HG02981 (cell line): ENCODE measurements at regions not wholly inside any gene's neighbourhood (a gene's known extent, or its start where the extent isn't known, plus 50 kb on each side); places are given as distances from the start of the nearest gene placed in this dataset.
A peak's percentile ranks its signal among the peaks of the same experiment; 100 is the strongest.

Experiments
- ATAC-seq: cut with Tn5 transposase; IDR thresholded peaks from one replicate; pipeline ENCODE4 v1.9.1; 2021; ENCODE audit warnings: mild to moderate bottlenecking, moderate library complexity; ENCODE audit not compliant: unreplicated experiment

DNA sequence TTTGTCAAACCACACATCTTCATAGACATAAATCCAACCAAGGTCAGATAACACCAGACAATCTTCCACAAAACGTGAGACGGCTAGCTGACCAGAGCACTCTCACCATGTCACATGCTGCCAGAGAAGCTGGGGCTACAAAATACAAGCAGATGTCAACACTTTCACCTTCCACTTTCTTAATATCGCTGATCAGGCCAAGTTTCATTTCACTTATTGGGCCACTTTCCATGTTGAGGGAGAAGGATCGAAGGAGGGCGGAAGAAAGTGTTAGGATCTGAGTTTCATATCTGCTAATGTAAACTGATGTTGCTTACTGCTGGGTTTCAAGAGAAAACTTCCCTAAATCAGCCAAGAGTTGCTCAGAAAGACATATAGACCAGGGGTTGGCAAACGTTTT is 177.0 kb upstream of the PRDM1 start:
- ATAC-seq: no peak

DNA sequence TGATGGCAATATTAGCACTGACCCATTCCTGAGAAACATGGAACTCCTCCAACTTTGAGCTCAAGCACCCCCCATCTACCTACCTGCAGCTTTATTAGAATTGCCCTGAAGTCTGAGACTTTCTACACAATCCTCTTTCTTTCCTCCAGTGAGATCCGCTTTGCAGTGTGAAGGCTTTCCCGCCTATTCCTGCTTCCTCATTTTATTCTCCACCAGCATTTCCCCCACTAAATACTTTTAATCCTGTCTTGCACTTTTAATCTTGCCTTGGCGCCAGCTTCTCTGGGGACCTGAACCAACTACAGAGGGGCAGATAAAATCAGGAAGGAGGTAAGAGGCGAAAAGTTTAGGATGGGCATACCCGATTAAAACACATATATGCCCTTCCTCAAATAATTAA is 178.1 kb upstream of the PRDM1 start:
- no peak for ATAC-seq

- no peak for ATAC-seq
Measured at GRCh38 chr6:105907301-105907700, 178.8 kb upstream of the PRDM1 start.

DNA sequence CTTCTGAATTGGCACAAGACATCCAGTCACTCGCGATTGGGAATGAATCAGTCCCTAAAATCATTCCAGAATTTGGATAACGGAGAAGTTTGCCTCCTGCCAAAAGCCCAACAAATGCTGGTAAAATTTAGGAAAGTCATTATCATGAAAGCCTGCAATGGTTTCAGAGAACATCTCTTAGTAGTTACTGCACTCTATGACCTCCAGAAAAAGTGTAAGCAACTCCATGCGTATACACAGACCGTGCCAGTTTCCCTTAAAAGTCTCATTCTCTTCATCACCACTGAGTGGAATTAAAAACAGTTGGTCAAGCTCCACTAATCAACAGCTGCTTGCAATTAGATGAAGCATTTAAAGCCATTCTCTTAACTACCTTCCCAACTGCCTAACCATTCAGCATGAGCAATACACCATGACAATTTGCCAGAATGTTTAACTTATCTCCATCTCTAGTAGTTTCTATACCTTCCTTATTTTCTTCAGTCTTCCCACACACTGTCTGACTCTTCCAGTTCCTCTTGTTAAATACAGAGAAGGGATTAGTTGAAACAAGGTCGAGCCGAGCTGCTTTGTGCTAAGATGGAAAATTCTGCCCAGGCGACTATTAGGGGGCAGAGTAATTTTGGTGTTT is 183.6 kb upstream of the PRDM1 start:
- ATAC-seq: no peak

DNA sequence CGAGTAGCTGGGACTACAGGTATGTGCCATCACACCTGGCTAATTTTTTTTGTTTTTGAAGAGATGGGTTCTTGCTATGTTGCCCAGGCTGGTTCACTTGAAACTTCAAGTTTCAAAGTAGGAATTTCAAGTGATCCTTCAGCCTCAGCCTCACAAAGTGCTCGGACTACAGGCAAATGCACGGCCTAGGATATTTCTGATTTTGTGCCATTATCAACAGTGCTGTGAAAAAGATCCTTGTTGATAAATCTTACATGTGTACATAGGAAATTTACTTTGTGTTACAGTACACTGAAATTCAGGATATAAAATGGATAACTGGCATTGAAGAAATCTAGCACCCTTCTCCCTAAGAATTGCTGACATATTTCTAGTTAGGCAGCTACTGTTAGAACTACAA is 184.6 kb upstream of the PRDM1 start:
- ATAC-seq: no peak

DNA sequence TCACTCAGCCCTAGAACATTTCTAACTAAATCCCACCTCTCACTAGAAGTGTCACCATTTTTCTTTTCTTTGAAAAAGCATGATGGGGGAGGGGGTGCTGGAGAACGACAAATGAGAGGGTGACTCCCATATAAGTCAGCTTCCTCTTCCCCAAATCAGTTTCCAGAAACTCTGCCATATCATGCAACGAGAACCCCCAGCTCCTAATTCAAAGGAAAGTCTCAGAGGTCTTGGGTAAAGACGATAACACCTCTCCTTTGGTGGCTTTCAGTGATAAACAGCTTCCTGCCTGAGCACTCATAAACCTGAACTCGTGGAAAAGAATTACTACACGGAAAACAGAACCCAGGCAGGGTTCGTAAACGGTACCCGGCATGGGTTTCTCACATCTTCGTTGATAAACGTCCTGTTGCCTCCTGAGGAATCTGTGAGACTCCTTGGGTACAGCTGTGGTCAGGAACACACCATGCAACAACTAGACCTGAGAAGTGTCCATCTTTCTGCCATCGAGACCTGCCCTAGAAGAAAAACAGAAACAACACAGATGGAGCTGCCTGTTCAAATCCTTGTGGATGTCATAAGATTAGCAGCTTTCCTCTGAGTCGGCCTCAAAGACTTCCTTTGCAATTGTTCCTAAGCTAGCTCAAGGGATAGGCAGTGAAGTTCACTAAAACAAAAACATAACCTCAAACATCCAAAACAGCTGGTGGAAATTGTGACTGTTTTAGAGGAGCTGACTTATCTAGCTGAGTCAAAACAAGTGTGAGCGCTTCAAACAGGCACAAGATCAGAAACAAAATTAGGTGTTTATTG is 185.8 kb upstream of the PRDM1 start:
- ATAC-seq: no peak

DNA sequence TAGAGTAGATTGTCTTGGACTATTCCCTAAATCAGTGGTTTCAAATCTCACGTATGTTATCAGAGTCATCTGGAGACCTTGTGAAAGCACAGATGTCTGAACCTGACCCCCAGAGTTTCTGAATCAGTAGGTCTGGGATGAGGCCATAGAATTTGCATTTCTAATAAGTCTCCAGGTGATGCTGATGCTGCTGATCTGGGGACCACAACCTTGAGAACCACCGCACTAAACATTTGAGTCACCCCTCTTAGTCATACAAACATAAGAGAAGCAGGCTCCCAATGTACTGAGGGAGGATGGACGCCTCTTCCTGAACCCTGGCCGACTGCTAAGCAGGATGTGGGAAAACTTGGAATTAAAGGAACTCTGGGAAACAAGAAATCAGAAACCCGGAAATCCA is 187.8 kb upstream of the PRDM1 start:
- ATAC-seq: peak; percentile 76

- ATAC-seq: no peak
Measured at GRCh38 chr6:105897131-105897530, 189.0 kb upstream of the PRDM1 start.

GRCh38 chr6:105896821-105897095 is 189.4 kb upstream of the PRDM1 start:
- no peak for ATAC-seq

GRCh38 chr6:105896052-105896820 is 189.9 kb upstream of the PRDM1 start:
- peak; percentile 23 for ATAC-seq

GRCh38 chr6:105894556-105894955 is 191.6 kb upstream of the PRDM1 start:
- no peak for ATAC-seq

GRCh38 chr6:105893741-105894140 is 192.4 kb upstream of the PRDM1 start:
- ATAC-seq: no peak

DNA sequence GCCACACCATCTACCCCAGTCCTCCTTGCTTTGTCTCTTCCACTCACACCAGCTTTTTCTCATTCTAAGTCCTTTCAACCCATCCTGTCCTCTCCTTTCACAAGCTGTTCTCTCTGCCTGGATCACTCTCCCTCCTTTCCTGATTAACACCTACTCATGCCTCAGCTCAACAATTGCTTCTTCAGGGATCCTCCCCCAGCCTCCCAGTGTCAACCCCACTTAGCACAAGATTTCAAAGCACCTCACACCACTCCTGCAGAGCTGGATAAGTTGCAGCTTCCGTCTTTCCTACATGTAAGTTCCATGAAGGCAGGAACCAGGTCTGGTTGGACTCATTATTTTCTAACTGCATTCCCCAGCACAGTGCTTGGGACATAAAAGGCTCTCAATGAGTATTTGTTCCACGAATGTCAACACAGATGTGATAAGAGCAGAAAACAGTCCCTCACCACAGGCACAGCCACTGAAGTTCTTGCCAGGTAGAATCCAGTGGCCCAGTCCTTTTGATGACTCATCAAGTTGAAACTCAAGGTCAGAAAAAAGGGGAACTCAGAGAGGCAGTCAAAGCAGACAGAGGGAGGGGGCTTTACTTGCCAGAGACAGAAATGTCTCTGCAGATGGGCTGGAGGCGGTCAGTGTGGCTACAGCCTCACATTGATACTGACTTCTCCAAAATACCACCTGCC is 193.4 kb upstream of the PRDM1 start:
- ATAC-seq: peak; percentile 92

DNA sequence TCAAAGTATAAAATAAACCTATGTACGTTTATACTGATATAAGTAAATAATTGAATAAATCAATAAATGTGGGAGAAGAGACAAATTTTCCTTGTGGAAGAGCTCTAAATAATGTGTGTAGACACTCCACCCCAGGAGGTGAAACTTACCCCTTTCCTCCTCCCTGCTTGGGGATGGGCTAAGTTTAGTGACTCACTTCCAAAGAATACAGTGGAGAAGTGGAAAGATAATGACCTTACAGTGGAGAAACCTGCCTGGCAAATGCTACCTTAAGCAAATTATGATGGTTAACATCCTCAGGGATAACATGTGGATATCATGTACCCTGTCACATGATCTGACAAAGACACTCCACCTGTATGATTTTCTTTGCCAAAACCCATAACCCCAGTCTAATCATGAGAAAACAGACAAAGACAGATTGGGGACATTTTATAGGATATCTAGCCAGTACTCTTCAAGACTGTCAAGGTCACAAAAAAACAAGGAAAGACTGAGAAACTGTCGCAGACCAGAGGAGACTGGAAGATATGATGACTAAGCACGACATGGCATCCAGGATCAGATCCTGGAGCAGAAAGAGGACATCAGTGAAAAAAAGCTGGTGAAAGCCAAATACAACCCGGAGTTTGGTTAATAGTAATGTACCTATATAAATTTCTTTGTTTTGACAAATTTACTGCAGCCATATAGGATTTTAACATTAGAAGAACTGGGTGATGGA is 195.5 kb upstream of the PRDM1 start:
- no peak for ATAC-seq

DNA sequence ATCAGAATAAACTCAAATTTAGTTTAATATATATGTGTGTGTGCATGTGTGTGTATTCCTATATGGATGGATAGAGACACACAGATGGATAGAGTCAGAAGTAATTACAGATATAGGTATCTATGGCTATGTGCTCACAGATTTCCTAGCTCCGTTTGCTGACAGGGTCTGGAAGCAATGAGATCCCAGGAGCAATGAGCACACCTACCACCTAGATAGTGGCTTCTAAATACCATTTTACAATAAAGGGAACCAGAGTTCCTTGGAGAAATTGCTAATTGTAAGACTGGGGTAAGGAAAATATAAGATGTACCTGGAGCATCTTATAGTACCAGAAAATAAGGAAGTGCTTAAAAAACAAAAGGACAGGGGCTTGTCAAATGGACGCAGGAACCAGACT is 196.2 kb upstream of the PRDM1 start:
- ATAC-seq: no peak

GRCh38 chr6:105886814-105887544 is 199.2 kb upstream of the PRDM1 start:
- no peak for ATAC-seq

- no peak for ATAC-seq
Measured at GRCh38 chr6:105886066-105886813, 199.9 kb upstream of the PRDM1 start.

- ATAC-seq: no peak
Measured at GRCh38 chr6:105884426-105884825, 201.7 kb upstream of the PRDM1 start.

DNA sequence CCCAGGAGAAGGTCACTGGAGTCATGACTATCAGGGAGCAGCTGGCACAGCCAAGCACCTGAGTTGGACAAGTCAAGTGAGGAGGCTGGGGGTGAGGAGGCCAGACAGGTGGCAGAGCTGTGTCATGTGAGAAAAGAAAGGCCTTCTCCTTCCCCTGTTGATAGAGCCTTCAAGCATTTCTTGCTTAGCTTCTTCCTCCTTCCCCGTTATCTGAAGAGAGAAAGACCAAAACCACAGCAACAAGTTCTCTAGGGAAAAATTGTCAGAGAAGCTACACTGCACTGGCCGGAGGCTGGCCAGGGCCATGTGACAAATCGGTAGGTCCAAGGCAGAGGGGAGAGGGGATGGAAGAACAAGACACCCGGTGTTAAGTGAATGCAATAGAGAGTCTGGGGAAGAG is 202.1 kb upstream of the PRDM1 start:
- ATAC-seq: no peak

- ATAC-seq: no peak
Measured at GRCh38 chr6:105882828-105883227, 203.3 kb upstream of the PRDM1 start.
